Activated T-helper 17 cell treated with anti-CD3 and anti-CD28 coated beads, Interleukin-2, amount 50 U/mL, for 72 hours (primary cell): ENCODE measurements at regions not wholly inside any gene's neighbourhood (a gene's known extent, or its start where the extent isn't known, plus 50 kb on each side); places are given as distances from the start of the nearest gene placed in this dataset.

Experiments
- ATAC-seq: fragments of 150-1000 bp; cut with Tn5 transposase; replicated peaks from 2 replicates; pipeline ENCODE4 v1.10.0; 2021; ENCODE audit warnings: mild to moderate bottlenecking, moderate library complexity
- H3K27ac Mint-ChIP-seq: one replicate; pipeline ENCODE4 v1.8.0; 2022; ENCODE audit warnings: mixed read lengths
- H3K27me3 Mint-ChIP-seq: one replicate; pipeline ENCODE4 v1.8.0; 2022; ENCODE audit warnings: mixed read lengths
- H3K36me3 Mint-ChIP-seq: one replicate; pipeline ENCODE4 v1.8.0; 2022; ENCODE audit warnings: low read depth, mild to moderate bottlenecking, mixed read lengths
- H3K4me1 Mint-ChIP-seq: one replicate; pipeline ENCODE4 v1.8.0; 2022; ENCODE audit warnings: mixed read lengths
- H3K4me3 Mint-ChIP-seq: one replicate; pipeline ENCODE4 v1.8.0; 2022; ENCODE audit warnings: mild to moderate bottlenecking, mixed read lengths
- H3K9me3 Mint-ChIP-seq: one replicate; pipeline ENCODE4 v1.8.0; 2022; ENCODE audit warnings: mixed read lengths

DNA sequence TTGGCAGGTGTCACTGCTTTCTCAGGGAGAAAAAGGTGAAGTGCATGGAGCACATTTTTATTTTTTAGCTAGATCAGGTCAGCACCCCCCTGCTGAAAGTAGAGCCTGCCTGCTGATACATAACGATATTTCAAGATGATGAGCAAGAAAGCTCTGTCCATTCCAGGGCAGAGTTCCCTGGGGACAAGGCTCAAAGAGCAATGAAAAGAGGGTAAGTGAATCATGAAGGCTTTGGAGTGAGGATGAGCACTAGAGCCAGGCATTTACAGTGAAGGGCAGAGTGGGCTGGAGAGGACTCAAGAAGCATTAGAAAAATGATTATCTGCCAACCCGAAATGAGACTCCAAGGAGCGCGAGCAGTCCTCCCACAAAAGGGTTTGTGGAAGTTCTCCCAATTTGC lies 345.7 kb downstream of the TLE4 start:
- H3K9me3 Mint-ChIP-seq = no peaks in the 10 kb centered on the region
- H3K4me1 Mint-ChIP-seq = no peaks in the 10 kb centered on the region
- H3K36me3 Mint-ChIP-seq = no peaks in the 10 kb centered on the region
- H3K27me3 Mint-ChIP-seq = no peaks in the 10 kb centered on the region
- H3K4me3 Mint-ChIP-seq = no peak overlapping the region
- ATAC-seq = no peak
- H3K27ac Mint-ChIP-seq = no peak overlapping the region

- Mint-ChIP-seq H3K9me3 (no peaks in the 10 kb centered on the region), H3K36me3 (no peaks in the 10 kb centered on the region), H3K4me1 (no peaks in the 10 kb centered on the region), H3K27ac (no peak overlapping the region), H3K27me3 (no peaks in the 10 kb centered on the region), H3K4me3 (no peak overlapping the region)
- no peak for ATAC-seq
Observed at GRCh38 chr9:79913867-79914266, 342.1 kb downstream of the TLE4 start.

DNA sequence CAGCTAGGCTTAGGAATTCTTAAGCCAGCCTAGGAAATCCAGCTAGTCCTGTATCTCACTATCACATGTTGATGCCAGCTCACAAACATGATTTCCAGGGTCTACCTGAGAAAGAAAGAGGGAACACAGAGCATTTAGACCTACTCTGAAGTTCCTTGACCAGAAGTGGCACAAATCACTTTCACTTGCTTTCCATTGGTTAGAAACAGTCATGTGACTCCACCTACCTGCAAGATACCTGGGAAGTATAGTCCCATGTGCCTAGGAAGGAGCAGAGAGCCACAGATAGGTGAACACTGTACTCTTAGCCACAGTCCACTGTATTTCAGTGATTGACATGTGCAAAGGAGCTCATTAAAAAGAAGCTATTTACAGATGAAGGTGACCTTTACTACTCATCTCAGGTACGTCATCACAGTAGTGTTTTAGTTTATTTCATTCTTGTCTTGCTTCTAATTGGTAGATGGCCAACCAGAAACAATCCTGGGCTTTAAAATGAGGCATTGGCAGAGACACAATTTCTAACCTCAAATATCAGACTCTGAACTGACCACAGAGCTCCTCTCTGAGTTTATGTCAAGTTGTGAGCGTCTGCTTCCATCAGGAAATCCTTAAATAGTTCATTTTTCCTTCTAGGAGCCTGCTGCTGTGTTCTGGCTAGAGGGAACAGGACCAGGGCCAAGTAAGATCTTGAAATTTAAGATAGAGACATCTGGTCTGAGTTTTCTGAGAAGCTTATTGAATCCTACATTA lies 340.7 kb downstream of the TLE4 start:
- Mint-ChIP-seq H3K4me1 (no peaks in the 10 kb centered on the region), H3K27ac (no peak overlapping the region), H3K27me3 (no peaks in the 10 kb centered on the region), H3K36me3 (no peaks in the 10 kb centered on the region), H3K4me3 (no peak overlapping the region), H3K9me3 (no peaks in the 10 kb centered on the region)
- no peak for ATAC-seq

DNA sequence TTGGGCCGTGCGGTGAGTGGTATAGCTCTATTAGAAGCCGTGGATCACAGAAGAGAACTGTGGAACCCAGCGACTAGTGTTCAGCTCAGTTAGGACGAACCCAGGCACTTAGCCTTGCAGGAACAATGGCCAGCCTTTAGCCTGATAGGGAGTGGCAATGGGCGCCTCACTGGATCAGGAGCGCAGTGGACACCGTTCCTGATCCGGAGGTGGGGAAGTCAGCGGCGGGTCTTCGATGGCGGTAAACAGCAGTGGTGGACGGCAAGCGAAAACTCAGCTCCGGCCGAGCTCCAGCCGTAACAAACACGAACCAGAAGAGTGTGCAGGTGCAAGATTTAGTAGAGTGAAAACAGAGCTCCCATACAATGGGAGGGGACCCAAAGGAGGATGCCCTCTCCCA lies 340.0 kb downstream of the TLE4 start:
- H3K9me3 Mint-ChIP-seq = no peaks in the 10 kb centered on the region
- no peak overlapping the region for H3K27ac Mint-ChIP-seq
- H3K4me1 Mint-ChIP-seq = no peaks in the 10 kb centered on the region
- H3K27me3 Mint-ChIP-seq = no peaks in the 10 kb centered on the region
- H3K4me3 Mint-ChIP-seq = no peak overlapping the region
- no peaks in the 10 kb centered on the region for H3K36me3 Mint-ChIP-seq
- no peak for ATAC-seq

GRCh38 chr9:79902825-79903600 lies 331.2 kb downstream of the TLE4 start:
- Mint-ChIP-seq H3K27ac (no peak overlapping the region), H3K36me3 (no peaks in the 10 kb centered on the region), H3K4me1 (no peaks in the 10 kb centered on the region), H3K4me3 (no peak overlapping the region), H3K9me3 (no peaks in the 10 kb centered on the region), H3K27me3 (peaks cover 10% of the 10 kb centered on the region)
- ATAC-seq = no peak

DNA sequence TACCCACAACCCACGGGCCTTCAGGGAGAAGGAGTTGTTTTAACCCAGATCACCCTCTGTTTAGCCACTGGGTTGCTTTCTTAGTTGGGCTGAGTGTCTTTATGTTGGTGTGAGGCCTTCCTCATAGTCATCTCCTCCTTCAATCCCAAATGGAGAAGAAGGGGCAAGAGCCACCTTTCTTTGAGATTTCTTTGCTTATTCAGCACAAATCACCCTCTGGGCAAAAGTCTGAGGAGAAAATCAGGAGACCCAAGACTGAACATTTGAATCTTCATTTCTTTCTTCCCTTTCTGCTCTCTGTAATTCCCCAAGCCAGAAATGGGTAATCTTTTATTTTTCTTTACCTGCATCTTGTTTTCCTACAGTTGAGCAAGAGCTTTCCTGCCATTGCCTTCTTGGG lies 329.0 kb downstream of the TLE4 start:
- no peak for ATAC-seq
- no peak overlapping the region for H3K27ac Mint-ChIP-seq
- H3K4me1 Mint-ChIP-seq = no peaks in the 10 kb centered on the region
- no peaks in the 10 kb centered on the region for H3K36me3 Mint-ChIP-seq
- H3K27me3 Mint-ChIP-seq = peaks cover 5% of the 10 kb centered on the region
- no peak overlapping the region for H3K4me3 Mint-ChIP-seq
- no peaks in the 10 kb centered on the region for H3K9me3 Mint-ChIP-seq

DNA sequence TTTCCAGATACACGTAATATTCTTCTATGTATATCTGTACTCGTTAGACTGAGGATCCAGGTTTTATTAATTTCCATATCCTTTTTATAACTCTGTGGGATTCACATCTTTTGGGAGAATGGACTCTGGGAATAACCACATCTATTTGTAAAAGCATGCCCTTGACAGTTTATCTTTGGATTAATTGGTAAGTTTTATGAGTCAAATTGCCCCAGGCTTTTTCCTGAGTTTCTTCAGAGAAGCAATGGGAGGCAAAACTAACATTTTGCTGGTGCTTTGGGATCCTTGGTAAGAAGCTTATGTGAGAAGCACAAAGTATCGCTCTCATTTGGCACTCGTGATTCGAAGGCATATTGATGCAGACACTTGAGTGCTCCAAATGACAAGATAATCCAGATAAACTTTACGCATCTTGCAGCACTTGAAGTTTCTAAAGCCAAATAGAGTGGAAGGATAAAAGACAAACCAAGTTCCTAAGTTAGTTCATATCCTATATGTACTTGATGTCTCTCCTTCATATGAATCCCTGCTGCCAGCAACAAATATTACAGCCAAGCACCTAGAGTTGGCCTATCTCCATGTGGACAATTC lies 324.7 kb downstream of the TLE4 start:
- Mint-ChIP-seq H3K27me3 (no peaks in the 10 kb centered on the region), H3K4me1 (no peaks in the 10 kb centered on the region), H3K4me3 (no peak overlapping the region), H3K36me3 (no peaks in the 10 kb centered on the region), H3K27ac (no peak overlapping the region), H3K9me3 (no peaks in the 10 kb centered on the region)
- no peak for ATAC-seq

GRCh38 chr9:79895232-79895631 lies 323.5 kb downstream of the TLE4 start:
- no peak overlapping the region for H3K4me3 Mint-ChIP-seq
- no peaks in the 10 kb centered on the region for H3K4me1 Mint-ChIP-seq
- no peaks in the 10 kb centered on the region for H3K36me3 Mint-ChIP-seq
- no peak for ATAC-seq
- H3K27ac Mint-ChIP-seq = no peak overlapping the region
- no peaks in the 10 kb centered on the region for H3K9me3 Mint-ChIP-seq
- no peaks in the 10 kb centered on the region for H3K27me3 Mint-ChIP-seq

GRCh38 chr9:79889369-79889768 lies 317.6 kb downstream of the TLE4 start:
- no peaks in the 10 kb centered on the region for H3K36me3 Mint-ChIP-seq
- peaks cover 5% of the 10 kb centered on the region for H3K4me1 Mint-ChIP-seq
- no peaks in the 10 kb centered on the region for H3K9me3 Mint-ChIP-seq
- H3K27me3 Mint-ChIP-seq = no peaks in the 10 kb centered on the region
- ATAC-seq = no peak
- no peak overlapping the region for H3K27ac Mint-ChIP-seq
- H3K4me3 Mint-ChIP-seq = no peak overlapping the region

GRCh38 chr9:79885093-79885857 lies 313.5 kb downstream of the TLE4 start:
- peaks cover 18% of the 10 kb centered on the region for H3K4me1 Mint-ChIP-seq
- H3K4me3 Mint-ChIP-seq = no peak overlapping the region
- no peak for ATAC-seq
- H3K9me3 Mint-ChIP-seq = no peaks in the 10 kb centered on the region
- no peaks in the 10 kb centered on the region for H3K36me3 Mint-ChIP-seq
- H3K27me3 Mint-ChIP-seq = no peaks in the 10 kb centered on the region
- H3K27ac Mint-ChIP-seq = no peak overlapping the region

GRCh38 chr9:79884546-79884945 lies 312.8 kb downstream of the TLE4 start:
- no peaks in the 10 kb centered on the region for H3K9me3 Mint-ChIP-seq
- no peaks in the 10 kb centered on the region for H3K27me3 Mint-ChIP-seq
- H3K27ac Mint-ChIP-seq = no peak overlapping the region
- peaks cover 18% of the 10 kb centered on the region for H3K4me1 Mint-ChIP-seq
- ATAC-seq = peak; percentile 15
- no peak overlapping the region for H3K4me3 Mint-ChIP-seq
- no peaks in the 10 kb centered on the region for H3K36me3 Mint-ChIP-seq

- H3K4me3 Mint-ChIP-seq = peak overlapping the region; percentile 38
- no peaks in the 10 kb centered on the region for H3K36me3 Mint-ChIP-seq
- peak; percentile 78 for ATAC-seq
- H3K9me3 Mint-ChIP-seq = no peaks in the 10 kb centered on the region
- peaks cover 19% of the 10 kb centered on the region for H3K4me1 Mint-ChIP-seq
- no peaks in the 10 kb centered on the region for H3K27me3 Mint-ChIP-seq
- no peak overlapping the region for H3K27ac Mint-ChIP-seq
Observed at GRCh38 chr9:79883073-79883645, 311.4 kb downstream of the TLE4 start.

- Mint-ChIP-seq H3K9me3 (no peaks in the 10 kb centered on the region), H3K4me1 (peaks cover 22% of the 10 kb centered on the region), H3K27ac (no peak overlapping the region), H3K36me3 (no peaks in the 10 kb centered on the region), H3K27me3 (no peaks in the 10 kb centered on the region), H3K4me3 (no peak overlapping the region)
- no peak for ATAC-seq
Observed at GRCh38 chr9:79880626-79881025, 308.9 kb downstream of the TLE4 start.

GRCh38 chr9:79877943-79878602 lies 306.3 kb downstream of the TLE4 start:
- H3K4me1 Mint-ChIP-seq = peaks cover 10% of the 10 kb centered on the region
- no peaks in the 10 kb centered on the region for H3K36me3 Mint-ChIP-seq
- H3K9me3 Mint-ChIP-seq = no peaks in the 10 kb centered on the region
- ATAC-seq = no peak
- no peak overlapping the region for H3K27ac Mint-ChIP-seq
- no peaks in the 10 kb centered on the region for H3K27me3 Mint-ChIP-seq
- no peak overlapping the region for H3K4me3 Mint-ChIP-seq
